ENCODE measurements at regions not wholly inside any gene's neighbourhood (a gene's known extent, or its start where the extent isn't known, plus 50 kb on each side); places are given as distances from the start of the nearest gene placed in this dataset.

- DNase-seq: no peak
Measured at GRCh38 chr20:63115651-63116411, 100.1 kb downstream of the YTHDF1 start.

GRCh38 chr20:63114693-63115311 is 101.1 kb downstream of the YTHDF1 start:
- no peak for DNase-seq

- no peak for DNase-seq
Measured at GRCh38 chr20:63114006-63114692, 101.8 kb downstream of the YTHDF1 start.

GRCh38 chr20:63112491-63113219 is 103.3 kb downstream of the YTHDF1 start:
- DNase-seq: no peak

GRCh38 chr20:63108247-63108646 is 101.5 kb upstream of the BHLHE23 start:
- no peak for DNase-seq

GRCh38 chr20:63107449-63108200 is 100.9 kb upstream of the BHLHE23 start:
- DNase-seq: no peak

- no peak for DNase-seq
Measured at GRCh38 chr20:63106765-63107448, 100.1 kb upstream of the BHLHE23 start.

GRCh38 chr20:63106108-63106764 is 99.5 kb upstream of the BHLHE23 start:
- no peak for DNase-seq

- DNase-seq: no peak
Measured at GRCh38 chr20:63105211-63106107, 98.7 kb upstream of the BHLHE23 start.

- no peak for DNase-seq
Measured at GRCh38 chr20:63104312-63105181, 97.8 kb upstream of the BHLHE23 start.

GRCh38 chr20:63103402-63104311 is 96.9 kb upstream of the BHLHE23 start:
- no peak for DNase-seq

- DNase-seq: peak; percentile 11
Measured at GRCh38 chr20:63102721-63103375, 96.1 kb upstream of the BHLHE23 start.

- DNase-seq: peak; percentile 51
Measured at GRCh38 chr20:63101781-63102720, 95.3 kb upstream of the BHLHE23 start.

- no peak for DNase-seq
Measured at GRCh38 chr20:63100926-63101699, 94.3 kb upstream of the BHLHE23 start.

- DNase-seq: no peak
Measured at GRCh38 chr20:63100174-63100925, 93.6 kb upstream of the BHLHE23 start.
